SK-N-MC (cell line): ENCODE measurements at regions not wholly inside any gene's neighbourhood (a gene's known extent, or its start where the extent isn't known, plus 50 kb on each side); places are given as distances from the start of the nearest gene placed in this dataset.

Experiments
- EZH2 ChIP-seq: fragments of 200-600 bp; sonication (generic); IDR thresholded peaks from one replicate; pipeline ENCODE4 v1.6.1; 2017; ENCODE audit warnings: antibody characterized with exemption
- FOXP2 ChIP-seq: optimal IDR thresholded peaks from 2 replicates; pipeline ENCODE3; 2011; ENCODE audit warnings: mild to moderate bottlenecking, moderate library complexity; ENCODE audit not compliant: insufficient read depth; ENCODE audit errors: extremely low read length, control extremely low read depth
- POLR2AphosphoS5 ChIP-seq: IDR thresholded peaks from 2 replicates; pipeline ENCODE4 v1.6.1; 2012; ENCODE audit warnings: mild to moderate bottlenecking, low read depth, low read length, borderline replicate concordance

DNA sequence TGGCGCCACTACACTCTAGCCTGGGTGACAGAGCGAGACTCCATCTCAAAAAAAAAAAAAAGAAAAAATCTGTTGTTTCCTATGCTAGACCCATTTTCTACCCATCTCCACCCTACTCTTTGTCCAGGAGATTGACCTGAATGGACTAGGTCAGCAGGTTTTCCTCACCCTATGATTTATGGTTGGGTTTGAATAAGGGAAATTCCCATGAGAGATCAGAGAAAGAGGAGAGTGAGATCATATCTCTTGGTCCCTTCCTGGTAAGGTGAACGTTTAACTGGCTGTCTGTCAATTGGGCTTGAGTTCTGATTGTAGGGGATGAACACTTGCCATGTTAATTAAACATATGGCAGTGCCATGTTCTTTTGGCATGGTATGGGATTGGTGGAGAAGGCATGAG, 387.4 kb downstream of the MAN2A1 start:
- TF ChIP-seq FOXP2 (no peak), EZH2 (no peak), POLR2AphosphoS5 (no peak)
